ENCODE measurements at regions not wholly inside any gene's neighbourhood (a gene's known extent, or its start where the extent isn't known, plus 50 kb on each side); places are given as distances from the start of the nearest gene placed in this dataset.

DNA sequence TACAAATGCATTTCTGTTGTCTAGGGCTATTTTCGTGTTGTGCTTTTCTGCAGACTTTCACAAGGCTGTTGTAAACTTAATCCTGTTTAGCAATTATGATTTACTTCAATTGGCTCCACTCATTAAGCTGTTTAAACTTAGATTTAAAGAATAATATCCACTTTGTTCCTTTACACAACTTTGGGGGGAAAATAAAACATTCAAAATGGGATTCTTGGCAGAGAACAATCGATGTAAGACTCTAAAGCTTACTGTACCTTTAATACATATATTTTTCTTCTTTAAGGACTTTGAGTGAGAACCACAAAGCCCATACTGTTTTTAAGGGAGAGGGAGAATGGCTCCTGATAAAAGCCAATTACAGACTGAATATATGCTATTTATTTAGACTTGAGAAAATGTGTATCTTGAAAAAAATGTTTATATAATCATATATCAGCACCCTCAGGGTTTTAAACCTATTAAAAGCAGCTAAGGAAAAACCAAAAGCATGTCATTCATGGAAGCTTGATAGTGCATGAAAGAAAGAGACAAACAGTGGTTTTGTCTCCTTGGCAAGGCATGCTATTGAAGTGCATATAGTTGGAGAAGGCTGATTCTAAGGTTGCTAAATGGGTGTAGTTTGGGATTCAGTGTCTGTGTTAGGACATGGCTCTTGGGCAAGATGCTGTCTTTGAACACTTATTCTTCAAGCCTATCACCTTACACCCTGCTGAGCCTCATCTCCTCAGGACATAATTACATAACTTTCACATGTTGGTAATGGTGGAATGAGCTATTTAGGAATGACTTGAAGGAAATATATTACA is 293.4 kb upstream of the TBC1D5 start:
- DNase-seq, result no peak

DNA sequence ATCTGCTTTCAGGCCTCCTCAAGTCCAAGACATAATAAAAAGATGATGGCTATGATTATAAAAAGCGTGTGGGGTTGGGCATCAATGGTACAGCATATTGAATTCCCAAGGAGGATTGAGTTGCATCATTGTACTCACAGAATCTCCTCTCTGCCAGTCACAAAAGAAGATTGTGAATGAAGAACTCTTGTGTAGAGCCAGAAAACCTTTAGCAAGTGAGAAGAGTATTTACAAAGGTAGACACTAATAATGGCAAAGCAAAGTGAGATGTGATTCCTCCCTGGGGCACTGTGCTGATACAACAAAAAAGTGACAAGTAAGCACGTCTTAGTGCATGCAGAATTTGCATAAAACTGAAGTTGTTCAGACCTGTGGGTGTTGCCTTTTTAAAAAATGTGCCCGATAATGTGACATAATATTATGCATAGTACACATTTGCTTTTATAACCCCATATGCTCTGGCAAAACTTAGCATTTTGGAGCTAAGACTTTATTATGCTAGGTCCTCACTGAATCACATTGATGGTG is 291.2 kb upstream of the TBC1D5 start:
- no peak for DNase-seq

DNA sequence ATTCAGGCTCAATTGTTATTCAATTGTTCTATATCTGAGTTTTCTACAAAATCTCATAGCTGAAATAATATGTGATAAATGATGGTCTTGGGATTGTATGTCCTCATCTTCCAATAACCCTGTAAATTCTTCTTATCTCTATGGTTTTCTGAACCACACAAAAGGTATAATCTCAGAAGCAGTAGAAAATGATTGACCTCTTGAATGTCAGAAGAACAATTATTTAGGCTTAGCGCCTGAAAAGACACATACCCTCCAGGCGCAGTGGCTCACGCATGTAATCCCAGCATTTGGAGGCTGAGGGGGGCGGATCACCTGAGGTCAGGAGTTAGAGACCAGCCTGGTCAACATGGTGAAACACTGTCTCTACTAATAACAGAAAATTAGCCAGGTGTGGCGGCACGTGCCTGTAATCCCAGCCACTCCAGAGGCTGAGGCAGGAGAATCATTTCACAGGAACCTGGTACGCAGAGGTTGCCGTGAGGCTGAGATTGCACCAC is 288.0 kb upstream of the TBC1D5 start:
- DNase-seq, result no peak

- no peak for DNase-seq
These were observed 284.9 kb upstream of the TBC1D5 start for GRCh38 chr3:18027161-18027939.

GRCh38 chr3:18024715-18025114 is 282.3 kb upstream of the TBC1D5 start:
- no peak for DNase-seq

GRCh38 chr3:18019161-18019495 is 276.7 kb upstream of the TBC1D5 start:
- DNase-seq, result no peak

GRCh38 chr3:18018491-18019160 is 276.2 kb upstream of the TBC1D5 start:
- no peak for DNase-seq

DNA sequence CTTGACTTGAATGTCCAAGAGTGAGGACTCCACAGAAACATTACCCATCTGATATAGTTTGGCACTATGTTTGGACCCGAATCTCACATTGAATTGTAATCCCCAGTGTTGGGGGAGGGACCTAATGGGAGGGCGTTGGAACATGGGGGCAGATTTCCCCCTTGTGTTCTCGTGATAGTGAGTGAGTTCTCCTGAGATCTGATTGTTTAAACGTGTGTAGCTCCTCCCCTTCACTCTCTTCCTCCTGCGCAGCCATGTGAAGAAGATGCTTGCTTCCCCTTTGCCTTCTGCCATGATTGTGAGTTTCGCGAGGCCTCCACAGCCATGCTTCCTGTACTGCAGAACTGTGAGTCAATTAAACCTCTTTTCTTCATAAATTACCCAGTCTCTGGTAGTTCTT is 273.9 kb upstream of the TBC1D5 start:
- no peak for DNase-seq

GRCh38 chr3:18012933-18013332 is 270.5 kb upstream of the TBC1D5 start:
- DNase-seq, result no peak

DNA sequence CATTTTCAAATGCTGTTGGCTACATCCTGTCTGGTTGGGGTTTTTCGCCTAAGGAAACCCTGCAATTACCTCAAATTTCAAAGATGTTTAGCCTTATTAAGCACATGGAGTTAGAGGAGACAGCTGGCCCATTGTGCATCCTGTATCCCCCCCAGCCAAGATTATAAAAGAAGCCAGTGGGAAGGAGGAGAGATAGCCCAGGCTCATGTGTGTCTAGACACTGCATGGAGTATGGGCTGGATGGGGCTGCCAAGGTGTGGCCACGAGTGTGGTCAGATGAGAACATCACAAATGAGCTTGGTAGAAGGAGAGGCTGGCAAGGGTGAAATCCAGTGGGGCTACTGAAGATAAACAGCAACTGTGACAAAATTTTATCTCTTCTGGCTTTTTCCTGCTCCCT is 270.0 kb upstream of the TBC1D5 start:
- no peak for DNase-seq

GRCh38 chr3:18011387-18011786 is 269.0 kb upstream of the TBC1D5 start:
- DNase-seq, result no peak

DNA sequence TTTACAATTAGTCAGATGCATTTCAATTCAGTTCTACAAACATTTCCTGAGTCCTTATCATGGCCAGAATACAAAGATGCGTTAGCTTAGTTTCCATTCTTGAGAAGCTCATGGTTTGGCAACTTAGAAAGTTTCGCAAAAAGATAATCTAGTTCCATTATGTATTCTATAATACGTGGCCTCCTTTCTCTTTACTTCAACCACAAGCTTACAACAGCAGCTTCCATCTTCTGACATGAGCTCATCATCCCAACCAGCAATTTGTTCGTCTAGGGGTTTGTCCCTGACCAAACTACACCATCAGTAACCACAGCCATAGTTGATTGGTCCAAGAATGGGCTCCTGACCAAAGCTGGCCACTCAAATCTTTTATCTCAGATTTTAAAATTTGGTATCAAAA is 267.6 kb upstream of the TBC1D5 start:
- DNase-seq, result no peak

GRCh38 chr3:18008706-18009368 is 266.4 kb upstream of the TBC1D5 start:
- no peak for DNase-seq

DNA sequence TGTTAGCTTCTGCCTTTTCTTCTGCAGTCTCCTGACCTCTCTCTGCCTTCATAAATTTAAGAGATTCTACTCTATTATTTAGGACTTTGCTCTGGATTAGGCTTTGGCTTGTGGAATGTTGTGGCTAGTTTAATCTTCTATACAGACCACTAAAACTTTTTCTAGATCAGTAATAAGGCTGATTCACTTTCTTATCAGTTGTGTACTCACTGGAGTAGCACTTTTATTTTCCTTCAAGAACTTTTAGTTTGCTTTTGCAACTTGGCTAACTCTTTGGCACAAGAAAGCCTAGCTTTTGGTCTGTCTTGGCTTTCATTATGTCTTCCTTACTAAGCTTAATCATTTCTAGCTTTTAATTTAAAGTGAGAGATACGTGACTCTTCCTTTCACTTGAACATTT is 265.5 kb upstream of the TBC1D5 start:
- no peak for DNase-seq

GRCh38 chr3:17995769-17996168 is 253.3 kb upstream of the TBC1D5 start:
- no peak for DNase-seq

GRCh38 chr3:17994167-17994566 is 251.7 kb upstream of the TBC1D5 start:
- DNase-seq, result no peak

- DNase-seq, result no peak
These were observed 248.0 kb upstream of the TBC1D5 start for GRCh38 chr3:17990390-17990789.

- no peak for DNase-seq
These were observed 244.0 kb upstream of the TBC1D5 start for GRCh38 chr3:17986348-17986816.

DNA sequence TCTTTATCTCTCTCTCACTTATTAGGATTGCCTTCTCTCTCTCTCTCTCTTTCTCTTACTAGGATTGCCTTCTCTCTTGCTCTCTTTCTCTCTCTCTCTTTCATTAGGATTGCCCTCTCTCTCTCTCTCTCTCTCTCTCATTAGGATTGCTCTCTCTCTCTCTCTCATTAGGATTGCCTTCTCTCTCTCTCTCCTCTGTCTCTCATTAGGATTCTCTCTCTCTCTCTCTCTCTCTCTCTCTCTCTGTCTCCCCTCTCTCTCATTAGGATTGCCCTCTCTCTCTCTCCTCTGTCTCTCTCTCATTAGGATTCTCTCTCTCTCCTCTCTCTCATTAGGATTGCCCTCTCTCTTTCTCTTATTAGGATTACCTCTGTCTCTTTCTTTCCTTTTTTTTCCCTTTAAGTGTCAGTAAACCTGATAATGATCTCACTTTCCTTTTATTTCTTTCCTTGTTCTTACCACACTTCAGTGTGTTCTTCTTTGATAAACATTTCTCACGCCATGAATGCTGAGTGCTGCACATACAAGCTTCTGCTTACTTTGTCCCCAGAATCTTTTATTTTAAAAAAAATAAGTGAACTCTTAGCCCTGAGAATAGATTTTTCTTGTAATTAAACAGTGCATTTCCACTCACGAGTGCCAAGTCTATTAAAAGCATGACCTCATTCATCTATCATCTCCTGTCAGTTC is 243.4 kb upstream of the TBC1D5 start:
- no peak for DNase-seq

GRCh38 chr3:17983106-17983505 is 240.7 kb upstream of the TBC1D5 start:
- no peak for DNase-seq

DNA sequence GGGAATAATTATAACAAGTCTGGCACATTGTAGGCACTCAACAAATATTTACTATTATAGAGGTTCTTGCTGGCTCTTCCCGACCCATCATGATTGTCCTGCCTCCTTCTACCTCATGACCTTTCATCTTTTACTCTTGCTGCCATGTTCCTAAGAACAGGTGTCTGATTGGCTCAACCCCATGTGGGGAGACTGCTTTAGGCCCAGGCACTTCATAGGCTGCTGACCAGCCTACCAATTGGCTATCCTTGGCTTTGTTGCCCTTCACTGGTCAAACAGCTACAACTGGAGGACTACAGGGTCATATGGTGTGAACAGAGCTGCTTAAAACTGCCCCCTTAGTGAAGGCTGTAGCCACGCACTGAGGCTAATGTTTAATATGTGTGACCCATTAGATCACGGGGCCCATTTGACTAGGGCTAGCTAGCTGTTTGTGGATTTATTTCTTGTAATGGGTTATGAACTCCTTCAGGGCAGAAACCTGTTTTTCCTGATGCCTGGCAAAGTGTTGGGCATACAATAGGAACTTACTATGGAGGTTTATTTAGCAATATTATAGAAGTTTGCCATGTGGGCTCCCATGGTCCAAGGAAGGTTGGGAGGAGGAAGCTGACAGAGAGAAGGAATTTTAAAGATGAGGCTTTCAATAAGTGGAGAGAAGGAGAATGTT is 239.9 kb upstream of the TBC1D5 start:
- no peak for DNase-seq
